Liver (tissue), 3 donors: ENCODE measurements at regions not wholly inside any gene's neighbourhood (a gene's known extent, or its start where the extent isn't known, plus 50 kb on each side); places are given as distances from the start of the nearest gene placed in this dataset.

Experiments used
- ATF3 ChIP-seq: IDR thresholded peaks from 2 replicates; pipeline ENCODE4 v1.6.1; 2016; ENCODE audit warnings: antibody characterized with exemption
- EGR1 ChIP-seq, 2 donors: IDR thresholded peaks; 2 replicates each; pipeline ENCODE4 v1.6.1; 2016 to 2018; ENCODE audit warnings: antibody characterized with exemption in 2 of 2, low read depth in 2 of 2
- FOXA1 ChIP-seq: IDR thresholded peaks from 2 replicates; pipeline ENCODE4 v1.6.1; 2016; ENCODE audit warnings: antibody characterized with exemption
- GABPA ChIP-seq, 2 donors: IDR thresholded peaks in 1 of 2; conservative IDR thresholded peaks in 1 of 2; 2 replicates each; pipeline ENCODE4 v1.6.1; 2016; ENCODE audit warnings: antibody characterized with exemption in 2 of 2, mild to moderate bottlenecking in 1 of 2, moderate library complexity in 1 of 2
- JUND ChIP-seq, 2 donors: IDR thresholded peaks; 2 replicates each; pipeline ENCODE4 v1.6.1; 2016; ENCODE audit warnings: antibody characterized with exemption in 2 of 2
- MAX ChIP-seq: IDR thresholded peaks from 2 replicates; pipeline ENCODE4 v1.6.1; 2016; ENCODE audit warnings: antibody characterized with exemption
- NR2F2 ChIP-seq: IDR thresholded peaks from 2 replicates; pipeline ENCODE4 v1.6.1; 2016; ENCODE audit warnings: antibody characterized with exemption
- RAD21 ChIP-seq, 2 donors: IDR thresholded peaks; 2 replicates each; pipeline ENCODE4 v1.6.1; 2016; ENCODE audit warnings: antibody characterized with exemption in 2 of 2, mild to moderate bottlenecking in 2 of 2
- REST ChIP-seq: IDR thresholded peaks from 2 replicates; pipeline ENCODE4 v1.6.1; 2016; ENCODE audit warnings: antibody characterized with exemption, mild to moderate bottlenecking
- SP1 ChIP-seq: IDR thresholded peaks from 2 replicates; pipeline ENCODE4 v1.6.1; 2018; ENCODE audit warnings: antibody characterized with exemption, mild to moderate bottlenecking
- TAF1 ChIP-seq: conservative IDR thresholded peaks from 2 replicates; pipeline ENCODE4 v1.6.1; 2016; ENCODE audit warnings: antibody characterized with exemption, mild to moderate bottlenecking
- YY1 ChIP-seq: IDR thresholded peaks from 2 replicates; pipeline ENCODE4 v1.6.1; 2016; ENCODE audit warnings: antibody characterized with exemption, mild to moderate bottlenecking
- TF ChIP-seq, protein P1 (sequence below): fragments of 150-350 bp; IDR thresholded peaks from 2 replicates; pipeline ENCODE4 v1.5.1; 2017; ENCODE audit warnings: improper control_type of control experiment, low read depth, low read length; ENCODE audit not compliant: missing input control
- TF ChIP-seq, protein P2 (sequence below): IDR thresholded peaks from 2 replicates; pipeline ENCODE4 v1.6.1; 2016; ENCODE audit warnings: antibody characterized with exemption
- donor health status: healthy.
- donor health status: healthy.

DNA sequence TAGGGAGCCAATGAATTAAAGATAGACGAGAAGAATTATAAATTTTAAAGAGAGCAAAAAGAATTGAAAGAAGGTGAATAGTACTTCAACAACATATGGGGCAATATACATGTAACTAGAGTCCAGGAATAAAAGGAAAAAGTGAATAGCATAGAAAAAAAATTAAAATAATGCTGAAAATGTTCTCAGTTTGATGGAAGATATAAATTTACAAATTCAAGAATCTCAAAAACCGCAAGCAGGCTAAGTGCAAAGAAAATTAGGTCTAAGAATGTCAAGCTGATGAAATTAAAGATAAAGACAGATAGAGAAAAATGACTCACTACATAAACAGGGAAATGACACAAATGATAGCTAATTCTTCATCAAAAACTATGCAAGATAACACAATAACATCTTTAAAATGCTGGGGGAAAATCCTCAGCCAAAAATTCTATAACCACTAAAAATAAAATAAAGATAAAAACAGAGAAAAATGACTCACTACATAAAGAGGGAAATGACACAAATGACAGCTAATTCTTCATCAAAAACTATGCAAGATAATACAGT is 326.3 kb downstream of the TBX15 start:
- TF ChIP-seq, protein P1, sequence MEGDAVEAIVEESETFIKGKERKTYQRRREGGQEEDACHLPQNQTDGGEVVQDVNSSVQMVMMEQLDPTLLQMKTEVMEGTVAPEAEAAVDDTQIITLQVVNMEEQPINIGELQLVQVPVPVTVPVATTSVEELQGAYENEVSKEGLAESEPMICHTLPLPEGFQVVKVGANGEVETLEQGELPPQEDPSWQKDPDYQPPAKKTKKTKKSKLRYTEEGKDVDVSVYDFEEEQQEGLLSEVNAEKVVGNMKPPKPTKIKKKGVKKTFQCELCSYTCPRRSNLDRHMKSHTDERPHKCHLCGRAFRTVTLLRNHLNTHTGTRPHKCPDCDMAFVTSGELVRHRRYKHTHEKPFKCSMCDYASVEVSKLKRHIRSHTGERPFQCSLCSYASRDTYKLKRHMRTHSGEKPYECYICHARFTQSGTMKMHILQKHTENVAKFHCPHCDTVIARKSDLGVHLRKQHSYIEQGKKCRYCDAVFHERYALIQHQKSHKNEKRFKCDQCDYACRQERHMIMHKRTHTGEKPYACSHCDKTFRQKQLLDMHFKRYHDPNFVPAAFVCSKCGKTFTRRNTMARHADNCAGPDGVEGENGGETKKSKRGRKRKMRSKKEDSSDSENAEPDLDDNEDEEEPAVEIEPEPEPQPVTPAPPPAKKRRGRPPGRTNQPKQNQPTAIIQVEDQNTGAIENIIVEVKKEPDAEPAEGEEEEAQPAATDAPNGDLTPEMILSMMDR = no peak
- TF ChIP-seq REST (no peak), YY1 (no peak), NR2F2 (no peak), GABPA (IDR thresholded peaks at IDR 0.05 in 1 of 2, conservative IDR thresholded peaks at IDR 0.05 in 1 of 2) (no peak), EGR1 (IDR thresholded peaks at IDR 0.05; ENCODE audit: low read depth in 2 of 2) (no peak), MAX (no peak), RAD21 (IDR thresholded peaks at IDR 0.05) (no peak), TAF1 (no peak), SP1 (no peak), FOXA1 (no peak), ATF3 (no peak), JUND (IDR thresholded peaks at IDR 0.05) (no peak)
- TF ChIP-seq, protein P2, sequence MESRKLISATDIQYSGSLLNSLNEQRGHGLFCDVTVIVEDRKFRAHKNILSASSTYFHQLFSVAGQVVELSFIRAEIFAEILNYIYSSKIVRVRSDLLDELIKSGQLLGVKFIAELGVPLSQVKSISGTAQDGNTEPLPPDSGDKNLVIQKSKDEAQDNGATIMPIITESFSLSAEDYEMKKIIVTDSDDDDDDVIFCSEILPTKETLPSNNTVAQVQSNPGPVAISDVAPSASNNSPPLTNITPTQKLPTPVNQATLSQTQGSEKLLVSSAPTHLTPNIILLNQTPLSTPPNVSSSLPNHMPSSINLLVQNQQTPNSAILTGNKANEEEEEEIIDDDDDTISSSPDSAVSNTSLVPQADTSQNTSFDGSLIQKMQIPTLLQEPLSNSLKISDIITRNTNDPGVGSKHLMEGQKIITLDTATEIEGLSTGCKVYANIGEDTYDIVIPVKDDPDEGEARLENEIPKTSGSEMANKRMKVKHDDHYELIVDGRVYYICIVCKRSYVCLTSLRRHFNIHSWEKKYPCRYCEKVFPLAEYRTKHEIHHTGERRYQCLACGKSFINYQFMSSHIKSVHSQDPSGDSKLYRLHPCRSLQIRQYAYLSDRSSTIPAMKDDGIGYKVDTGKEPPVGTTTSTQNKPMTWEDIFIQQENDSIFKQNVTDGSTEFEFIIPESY = no peak
